GM12872 (cell line): ENCODE measurements at regions not wholly inside any gene's neighbourhood (a gene's known extent, or its start where the extent isn't known, plus 50 kb on each side); places are given as distances from the start of the nearest gene placed in this dataset.

Experiments
- TF ChIP-seq, protein P1 (sequence below): IDR thresholded peaks from 3 replicates; pipeline ENCODE4 v1.5.1; 2011; ENCODE audit warnings: low read depth, mild to moderate bottlenecking, low read length, moderate library complexity; ENCODE audit not compliant: insufficient read depth

GRCh38 chr13:44271915-44272341, 101.7 kb upstream of the SERP2 start:
- TF ChIP-seq, protein P1, sequence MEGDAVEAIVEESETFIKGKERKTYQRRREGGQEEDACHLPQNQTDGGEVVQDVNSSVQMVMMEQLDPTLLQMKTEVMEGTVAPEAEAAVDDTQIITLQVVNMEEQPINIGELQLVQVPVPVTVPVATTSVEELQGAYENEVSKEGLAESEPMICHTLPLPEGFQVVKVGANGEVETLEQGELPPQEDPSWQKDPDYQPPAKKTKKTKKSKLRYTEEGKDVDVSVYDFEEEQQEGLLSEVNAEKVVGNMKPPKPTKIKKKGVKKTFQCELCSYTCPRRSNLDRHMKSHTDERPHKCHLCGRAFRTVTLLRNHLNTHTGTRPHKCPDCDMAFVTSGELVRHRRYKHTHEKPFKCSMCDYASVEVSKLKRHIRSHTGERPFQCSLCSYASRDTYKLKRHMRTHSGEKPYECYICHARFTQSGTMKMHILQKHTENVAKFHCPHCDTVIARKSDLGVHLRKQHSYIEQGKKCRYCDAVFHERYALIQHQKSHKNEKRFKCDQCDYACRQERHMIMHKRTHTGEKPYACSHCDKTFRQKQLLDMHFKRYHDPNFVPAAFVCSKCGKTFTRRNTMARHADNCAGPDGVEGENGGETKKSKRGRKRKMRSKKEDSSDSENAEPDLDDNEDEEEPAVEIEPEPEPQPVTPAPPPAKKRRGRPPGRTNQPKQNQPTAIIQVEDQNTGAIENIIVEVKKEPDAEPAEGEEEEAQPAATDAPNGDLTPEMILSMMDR, result no peak

- TF ChIP-seq, protein P1, result no peak
Measured at GRCh38 chr13:44272692-44273091, 100.9 kb upstream of the SERP2 start.

GRCh38 chr13:44273216-44273615, 100.4 kb upstream of the SERP2 start:
- TF ChIP-seq, protein P1, result no peak

DNA sequence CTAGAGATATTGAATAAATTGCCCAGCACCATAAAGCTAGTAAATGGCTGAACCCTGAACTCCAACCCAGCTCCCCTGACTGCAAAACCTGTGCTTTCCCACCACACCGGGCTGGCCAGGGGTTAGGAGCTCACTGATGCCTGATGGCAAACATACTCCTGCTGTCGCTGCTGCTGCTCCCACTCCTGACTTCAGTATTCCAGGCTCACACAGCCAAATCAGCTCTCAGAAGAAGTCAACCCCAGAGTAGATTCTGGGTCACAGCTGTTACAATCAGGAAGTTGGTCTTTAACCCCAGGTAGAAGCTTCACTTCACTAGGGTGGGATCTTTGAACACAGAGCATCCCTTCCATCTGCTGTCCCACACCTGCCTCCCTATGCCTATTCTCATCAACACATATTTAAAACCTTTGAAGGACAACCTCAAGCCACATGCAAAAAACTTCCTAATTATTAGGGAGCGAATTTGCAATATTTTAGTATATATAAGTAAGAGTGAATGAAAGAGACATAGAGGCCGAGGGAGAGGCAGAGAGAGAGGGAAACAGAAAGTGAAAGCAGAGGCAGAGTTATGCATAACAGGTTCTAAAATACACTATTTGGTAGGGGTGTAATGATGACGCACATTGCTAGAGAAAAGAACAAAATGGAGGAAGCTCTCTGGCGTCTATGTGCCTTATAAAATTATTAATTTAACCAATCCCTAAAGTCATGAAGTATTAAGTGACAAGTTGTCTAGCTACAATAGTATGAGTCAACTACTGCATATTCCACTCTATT, 99.4 kb upstream of the SERP2 start:
- TF ChIP-seq, protein P1, result no peak

DNA sequence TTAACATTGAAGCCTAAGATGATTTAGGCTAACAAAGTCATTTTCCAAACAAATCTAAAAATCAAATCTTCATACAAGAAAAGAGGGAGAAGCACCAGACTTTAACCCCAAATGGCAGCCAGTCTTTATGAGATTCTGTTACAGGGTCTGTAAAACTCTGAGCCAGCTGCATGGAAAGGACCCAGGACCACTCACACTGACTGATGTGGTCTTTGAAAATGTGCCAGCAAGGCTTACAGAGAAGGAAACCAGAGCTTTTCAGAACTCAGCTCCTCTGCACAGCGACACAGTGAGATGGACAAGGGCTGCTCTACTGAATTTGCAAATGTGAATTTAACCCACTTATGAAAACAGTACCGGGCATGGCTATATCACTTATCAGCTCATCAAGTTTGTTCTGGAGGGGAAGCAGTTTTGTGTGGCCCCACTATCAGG, 98.8 kb upstream of the SERP2 start:
- TF ChIP-seq, protein P1, result no peak

GRCh38 chr13:44275381-44275780, 98.2 kb upstream of the SERP2 start:
- TF ChIP-seq, protein P1, result no peak

DNA sequence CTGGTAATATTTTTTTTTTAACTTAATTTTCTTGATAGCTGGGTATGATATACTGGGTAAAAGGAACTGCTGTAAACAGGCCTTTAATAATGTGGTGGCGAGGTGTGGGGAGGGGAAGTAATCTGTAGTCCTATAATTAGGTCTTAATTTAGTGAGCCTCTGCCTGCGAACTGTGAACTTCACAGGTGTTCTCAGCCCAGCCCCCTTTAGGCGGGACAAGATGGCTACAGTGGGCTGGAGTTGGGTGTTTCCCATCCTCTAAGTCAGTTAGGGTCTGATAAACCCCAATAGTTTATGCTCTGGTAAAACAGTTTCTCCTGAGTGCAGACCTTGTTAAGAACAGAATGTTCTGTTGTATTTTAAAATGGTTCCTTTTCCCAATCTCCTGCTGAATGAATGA, 97.6 kb upstream of the SERP2 start:
- TF ChIP-seq, protein P1, result no peak
